ENCODE measurements at regions not wholly inside any gene's neighbourhood (a gene's known extent, or its start where the extent isn't known, plus 50 kb on each side); places are given as distances from the start of the nearest gene placed in this dataset.
"Not testable (repeated sequence)": the region's sequence is repeated elsewhere in the genome, so short reads cannot be mapped to it uniquely, and the experiment has no call there.

DNA sequence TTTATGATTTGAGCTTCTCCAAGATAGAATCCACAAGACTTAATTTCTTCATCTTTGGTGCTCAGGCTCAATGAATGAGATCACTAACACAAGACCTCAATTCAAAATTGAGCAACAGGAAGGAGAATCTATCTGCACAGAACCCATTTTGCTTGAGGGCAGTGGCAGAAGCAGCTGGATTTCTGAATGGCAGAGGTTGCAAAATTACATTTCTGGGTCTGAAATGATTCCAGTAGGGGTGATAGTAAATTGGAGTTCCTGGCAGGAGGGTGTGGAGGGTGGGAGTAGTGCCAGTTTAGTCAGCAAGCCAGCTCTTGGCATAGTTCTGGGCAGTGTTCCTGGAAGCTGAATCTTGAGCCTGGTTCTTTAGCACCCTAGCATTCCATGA lies 281.1 kb downstream of the SLC7A11 start:
- H3K4me1 ChIP-seq (ENCODE audit: control insufficient read depth, insufficient read depth, low read length), result no peaks in the 10 kb centered on the region
- no peaks in the 10 kb centered on the region for H3K27me3 ChIP-seq (ENCODE audit: control insufficient read depth, insufficient read depth, low read length)
- H3K4me3 ChIP-seq (ENCODE audit: low read length), result no peak overlapping the region
- H3K9me3 ChIP-seq (ENCODE audit: control insufficient read depth, low read length), result no peaks in the 10 kb centered on the region
- H3K9ac ChIP-seq (ENCODE audit: low read length), result no peak overlapping the region
- no peaks in the 10 kb centered on the region for H3K36me3 ChIP-seq (ENCODE audit: control insufficient read depth, insufficient read depth, low read length)

DNA sequence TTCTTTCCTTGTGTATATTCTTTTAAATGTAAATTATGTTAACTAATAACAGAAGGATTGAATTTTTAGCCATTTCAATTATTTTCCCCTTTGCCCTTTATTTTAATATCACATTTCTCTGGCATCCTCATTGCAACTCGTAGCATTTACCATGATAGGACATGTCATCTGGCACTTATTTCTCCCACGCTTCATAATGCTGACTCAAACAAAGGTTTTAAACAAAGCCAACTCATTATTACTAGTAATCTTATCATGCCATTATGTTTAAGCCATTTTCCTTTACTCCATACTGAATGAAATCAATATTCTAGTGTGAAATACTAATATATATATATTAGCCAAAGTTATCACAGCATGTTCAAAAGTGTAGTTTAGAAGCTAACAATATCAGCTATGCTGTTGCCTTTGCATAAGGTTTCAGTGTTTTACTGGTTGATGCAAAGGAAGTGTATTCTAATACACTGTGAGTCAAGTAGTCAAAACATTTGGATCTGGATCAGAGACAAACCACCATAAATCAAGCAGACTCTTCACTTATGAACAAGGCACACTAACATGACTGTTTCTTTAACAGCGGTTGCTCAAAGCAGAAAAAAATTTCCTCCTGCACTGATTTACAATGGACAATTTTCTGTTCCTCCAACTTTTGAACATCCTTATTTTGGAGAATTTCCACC lies 281.6 kb downstream of the SLC7A11 start:
- no peaks in the 10 kb centered on the region for H3K9me3 ChIP-seq (ENCODE audit: control insufficient read depth, low read length)
- no peaks in the 10 kb centered on the region for H3K27me3 ChIP-seq (ENCODE audit: control insufficient read depth, insufficient read depth, low read length)
- no peaks in the 10 kb centered on the region for H3K36me3 ChIP-seq (ENCODE audit: control insufficient read depth, insufficient read depth, low read length)
- no peak overlapping the region for H3K9ac ChIP-seq (ENCODE audit: low read length)
- H3K4me1 ChIP-seq (ENCODE audit: control insufficient read depth, insufficient read depth, low read length), result no peaks in the 10 kb centered on the region
- H3K4me3 ChIP-seq (ENCODE audit: low read length), result no peak overlapping the region

DNA sequence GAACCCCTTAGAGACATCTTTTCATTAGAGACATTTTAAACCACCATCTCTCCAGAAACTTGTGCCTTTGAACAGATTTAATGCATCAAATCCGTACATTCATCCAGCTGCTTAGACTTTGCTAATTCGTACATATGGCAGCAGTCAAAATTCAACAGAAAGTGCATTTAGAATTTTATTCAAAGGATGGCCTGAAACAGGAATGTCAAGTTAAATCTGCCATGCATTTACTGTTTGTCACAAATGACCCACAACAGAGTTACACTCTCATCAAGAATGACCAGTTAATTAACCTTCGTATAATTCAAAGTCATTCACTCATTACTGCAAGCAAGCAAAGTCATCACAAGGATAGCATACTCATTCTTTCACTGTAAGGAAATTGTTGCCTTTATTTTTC lies 284.3 kb downstream of the SLC7A11 start:
- Histone ChIP-seq H3K36me3 (ENCODE audit: control insufficient read depth, insufficient read depth, low read length) (no peaks in the 10 kb centered on the region), H3K4me1 (ENCODE audit: control insufficient read depth, insufficient read depth, low read length) (no peaks in the 10 kb centered on the region), H3K27me3 (ENCODE audit: control insufficient read depth, insufficient read depth, low read length) (no peaks in the 10 kb centered on the region), H3K9ac (ENCODE audit: low read length) (no peak overlapping the region), H3K4me3 (ENCODE audit: low read length) (no peak overlapping the region), H3K9me3 (ENCODE audit: control insufficient read depth, low read length) (no peaks in the 10 kb centered on the region)

DNA sequence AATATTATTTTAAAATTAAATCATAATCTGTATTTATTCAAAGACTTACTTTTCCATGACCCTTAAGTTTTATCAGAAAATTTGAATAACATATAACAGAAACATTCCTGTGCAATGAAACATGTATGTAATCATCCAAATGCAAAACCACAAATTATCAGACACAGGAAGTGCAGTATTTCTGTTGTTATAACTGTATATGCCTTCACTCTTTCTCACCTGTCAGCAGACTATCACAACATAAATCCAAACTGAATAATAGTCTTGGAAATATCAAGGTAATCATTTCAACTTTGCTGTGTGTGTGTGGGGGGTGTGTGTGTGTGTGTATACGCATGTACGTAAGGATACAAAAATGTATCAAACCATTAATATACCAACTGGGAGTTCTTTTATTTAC lies 285.9 kb downstream of the SLC7A11 start:
- Histone ChIP-seq H3K9me3 (ENCODE audit: control insufficient read depth, low read length) (no peaks in the 10 kb centered on the region), H3K4me1 (ENCODE audit: control insufficient read depth, insufficient read depth, low read length) (no peaks in the 10 kb centered on the region), H3K4me3 (ENCODE audit: low read length) (no peak overlapping the region), H3K9ac (ENCODE audit: low read length) (no peak overlapping the region), H3K27me3 (ENCODE audit: control insufficient read depth, insufficient read depth, low read length) (no peaks in the 10 kb centered on the region), H3K36me3 (ENCODE audit: control insufficient read depth, insufficient read depth, low read length) (no peaks in the 10 kb centered on the region)

DNA sequence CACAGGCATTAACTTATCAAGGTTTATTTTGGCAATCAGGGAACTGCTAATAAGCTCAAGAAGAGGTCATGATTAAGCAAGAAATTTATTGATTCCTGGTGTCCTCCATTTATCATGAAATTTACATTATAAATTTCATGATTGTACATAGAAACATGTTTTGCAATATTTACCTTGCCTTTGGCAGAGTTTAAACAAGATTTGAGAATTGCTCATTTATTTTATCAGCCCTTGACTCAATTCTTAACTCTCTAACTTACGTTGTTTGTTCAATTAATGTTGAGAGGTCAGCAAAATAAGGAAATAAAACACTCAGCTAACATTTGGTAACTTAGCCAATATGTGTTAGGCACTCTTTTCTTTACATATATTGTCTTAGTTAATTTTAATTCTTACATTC lies 286.6 kb downstream of the SLC7A11 start:
- no peaks in the 10 kb centered on the region for H3K27me3 ChIP-seq (ENCODE audit: control insufficient read depth, insufficient read depth, low read length)
- no peaks in the 10 kb centered on the region for H3K4me1 ChIP-seq (ENCODE audit: control insufficient read depth, insufficient read depth, low read length)
- H3K9me3 ChIP-seq (ENCODE audit: control insufficient read depth, low read length), result no peaks in the 10 kb centered on the region
- H3K9ac ChIP-seq (ENCODE audit: low read length), result no peak overlapping the region
- H3K4me3 ChIP-seq (ENCODE audit: low read length), result no peak overlapping the region
- H3K36me3 ChIP-seq (ENCODE audit: control insufficient read depth, insufficient read depth, low read length), result no peaks in the 10 kb centered on the region

DNA sequence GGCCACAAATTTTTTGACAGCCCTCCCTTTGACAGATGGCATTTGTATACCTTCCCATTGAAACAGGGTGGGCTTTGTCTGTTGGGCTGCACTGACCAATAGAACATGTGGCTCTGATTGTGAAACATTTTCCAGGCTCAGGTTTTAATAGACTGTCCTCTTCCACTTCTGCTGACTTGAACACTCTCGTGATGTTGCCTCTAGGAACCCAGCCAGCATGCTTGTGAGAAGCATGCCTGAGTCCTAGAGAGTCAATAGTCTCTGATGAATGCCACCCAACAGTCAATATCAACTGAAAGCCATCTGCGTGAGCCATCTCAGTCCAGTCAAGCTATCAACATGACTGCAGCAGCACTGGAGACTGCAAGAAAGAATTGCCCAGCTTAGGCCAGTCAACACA lies 290.0 kb downstream of the SLC7A11 start:
- Histone ChIP-seq H3K27me3 (ENCODE audit: control insufficient read depth, insufficient read depth, low read length) (no peaks in the 10 kb centered on the region), H3K4me3 (ENCODE audit: low read length) (no peak overlapping the region), H3K9ac (ENCODE audit: low read length) (no peak overlapping the region)

DNA sequence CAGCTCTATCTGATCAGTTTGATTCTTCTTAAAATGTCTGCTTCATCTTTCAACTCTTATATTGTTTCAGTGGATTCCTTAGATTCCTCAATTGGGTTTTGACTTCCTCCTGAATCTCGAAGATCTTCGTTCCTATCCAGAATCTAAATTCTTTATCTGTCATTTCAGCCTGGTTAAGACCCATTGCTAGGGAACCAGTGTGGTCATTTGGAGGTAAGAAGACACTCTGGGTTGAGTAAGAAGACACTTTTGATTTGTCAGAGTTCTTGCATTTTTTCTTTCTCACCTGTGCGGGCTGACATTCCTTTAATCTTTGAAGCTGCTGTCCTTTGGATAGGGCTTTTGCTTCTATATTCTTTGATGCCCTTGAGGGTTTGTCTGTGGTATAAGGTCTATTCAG lies 291.9 kb downstream of the SLC7A11 start:
- Histone ChIP-seq H3K4me1 (ENCODE audit: control insufficient read depth, insufficient read depth, low read length) (no peaks in the 10 kb centered on the region), H3K36me3 (ENCODE audit: control insufficient read depth, insufficient read depth, low read length) (no peaks in the 10 kb centered on the region), H3K4me3 (ENCODE audit: low read length) (no peak overlapping the region), H3K27me3 (ENCODE audit: control insufficient read depth, insufficient read depth, low read length) (no peaks in the 10 kb centered on the region), H3K9me3 (ENCODE audit: control insufficient read depth, low read length) (no peaks in the 10 kb centered on the region), H3K9ac (ENCODE audit: low read length) (no peak overlapping the region)

More for the DNA sequence above, 290.0 kb downstream of the SLC7A11 start:
- H3K36me3 ChIP-seq (ENCODE audit: control insufficient read depth, insufficient read depth, low read length), result no peaks in the 10 kb centered on the region
- H3K4me1 ChIP-seq (ENCODE audit: control insufficient read depth, insufficient read depth, low read length), result no peaks in the 10 kb centered on the region
- no peaks in the 10 kb centered on the region for H3K9me3 ChIP-seq (ENCODE audit: control insufficient read depth, low read length)

DNA sequence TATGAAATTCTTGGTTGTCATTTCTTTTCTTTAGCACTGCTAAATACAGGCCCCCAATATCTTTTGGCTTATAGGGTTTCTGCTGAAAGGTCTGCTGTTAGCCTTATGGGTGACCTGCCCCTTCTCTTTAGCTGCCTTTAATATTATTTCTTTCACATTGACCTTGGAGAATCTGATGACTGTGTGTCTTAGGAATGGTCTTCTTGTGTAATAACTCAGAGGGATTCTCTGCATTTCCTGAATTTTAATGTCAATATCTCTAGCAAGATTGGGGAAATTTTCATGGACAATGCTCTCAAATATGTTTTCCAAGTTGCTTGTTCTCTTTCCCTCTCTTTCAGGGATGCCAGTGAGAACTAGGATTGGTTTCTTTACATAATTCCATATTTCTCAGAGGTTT lies 292.4 kb downstream of the SLC7A11 start:
- Histone ChIP-seq H3K9ac (ENCODE audit: low read length) (no peak overlapping the region), H3K27me3 (ENCODE audit: control insufficient read depth, insufficient read depth, low read length) (no peaks in the 10 kb centered on the region), H3K36me3 (ENCODE audit: control insufficient read depth, insufficient read depth, low read length) (no peaks in the 10 kb centered on the region), H3K4me1 (ENCODE audit: control insufficient read depth, insufficient read depth, low read length) (no peaks in the 10 kb centered on the region), H3K9me3 (ENCODE audit: control insufficient read depth, low read length) (no peaks in the 10 kb centered on the region), H3K4me3 (ENCODE audit: low read length) (no peak overlapping the region)

DNA sequence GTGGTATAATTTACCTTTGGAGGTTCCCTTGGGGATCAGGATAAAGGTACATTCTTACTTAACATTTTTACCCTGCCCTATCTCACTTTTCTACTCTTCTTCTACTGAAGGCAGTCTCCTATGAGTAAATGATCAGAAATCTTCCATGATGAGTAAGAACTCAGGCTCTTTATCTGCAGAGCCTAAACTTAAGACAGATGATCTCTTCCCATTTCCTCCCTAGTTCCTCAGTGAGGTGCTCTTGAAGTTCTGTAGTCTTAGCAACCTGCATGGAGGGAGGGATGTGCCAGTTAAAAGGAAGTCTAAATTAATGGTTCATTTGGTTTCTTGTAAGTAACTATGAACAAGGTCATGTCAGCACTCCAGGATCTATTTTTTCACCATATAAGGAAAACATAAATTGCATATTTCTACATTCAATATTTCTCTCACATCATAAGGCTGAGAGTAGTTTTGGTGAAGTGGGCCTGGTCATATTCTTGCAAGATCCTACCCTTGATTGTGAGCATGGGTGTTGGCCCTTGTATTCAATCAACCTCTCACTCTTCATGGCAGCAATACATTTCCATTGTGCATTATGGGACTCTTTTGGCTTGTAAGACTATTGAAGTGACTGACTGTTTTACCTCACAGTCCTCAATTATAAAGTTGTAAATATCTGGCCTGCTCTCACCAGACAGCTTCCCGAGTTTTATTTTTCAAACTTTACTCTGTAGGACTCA lies 295.5 kb downstream of the SLC7A11 start:
- H3K9me3 ChIP-seq (ENCODE audit: control insufficient read depth, low read length), result no peaks in the 10 kb centered on the region
- H3K27me3 ChIP-seq (ENCODE audit: control insufficient read depth, insufficient read depth, low read length), result no peaks in the 10 kb centered on the region
- no peaks in the 10 kb centered on the region for H3K36me3 ChIP-seq (ENCODE audit: control insufficient read depth, insufficient read depth, low read length)
- H3K9ac ChIP-seq (ENCODE audit: low read length), result no peak overlapping the region
- no peak overlapping the region for H3K4me3 ChIP-seq (ENCODE audit: low read length)
- H3K4me1 ChIP-seq (ENCODE audit: control insufficient read depth, insufficient read depth, low read length), result no peaks in the 10 kb centered on the region

DNA sequence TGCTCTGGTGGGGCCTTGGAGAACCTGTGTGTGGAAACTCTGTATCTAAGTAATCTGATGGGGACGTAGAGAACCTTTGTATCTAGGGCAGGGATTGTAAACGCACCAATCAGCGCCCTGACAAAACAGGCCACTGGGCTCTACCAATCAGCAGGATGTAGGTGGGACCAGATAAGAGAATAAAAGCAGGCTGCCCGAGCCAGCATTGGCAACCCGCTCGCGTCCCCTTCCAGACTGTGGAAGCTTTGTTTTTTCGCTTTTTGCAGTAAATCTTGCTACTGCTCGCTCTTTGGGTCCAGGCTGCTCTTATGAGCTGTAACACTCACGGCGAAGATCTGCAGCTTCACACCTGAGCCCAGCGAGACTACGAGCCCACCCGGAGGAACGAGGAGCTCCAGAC lies 299.3 kb downstream of the SLC7A11 start:
- not testable (repeated sequence) for H3K4me3 ChIP-seq (ENCODE audit: low read length); H3K36me3 ChIP-seq (ENCODE audit: control insufficient read depth, insufficient read depth, low read length); H3K4me1 ChIP-seq (ENCODE audit: control insufficient read depth, insufficient read depth, low read length); H3K27me3 ChIP-seq (ENCODE audit: control insufficient read depth, insufficient read depth, low read length); H3K9me3 ChIP-seq (ENCODE audit: control insufficient read depth, low read length); H3K9ac ChIP-seq (ENCODE audit: low read length)

DNA sequence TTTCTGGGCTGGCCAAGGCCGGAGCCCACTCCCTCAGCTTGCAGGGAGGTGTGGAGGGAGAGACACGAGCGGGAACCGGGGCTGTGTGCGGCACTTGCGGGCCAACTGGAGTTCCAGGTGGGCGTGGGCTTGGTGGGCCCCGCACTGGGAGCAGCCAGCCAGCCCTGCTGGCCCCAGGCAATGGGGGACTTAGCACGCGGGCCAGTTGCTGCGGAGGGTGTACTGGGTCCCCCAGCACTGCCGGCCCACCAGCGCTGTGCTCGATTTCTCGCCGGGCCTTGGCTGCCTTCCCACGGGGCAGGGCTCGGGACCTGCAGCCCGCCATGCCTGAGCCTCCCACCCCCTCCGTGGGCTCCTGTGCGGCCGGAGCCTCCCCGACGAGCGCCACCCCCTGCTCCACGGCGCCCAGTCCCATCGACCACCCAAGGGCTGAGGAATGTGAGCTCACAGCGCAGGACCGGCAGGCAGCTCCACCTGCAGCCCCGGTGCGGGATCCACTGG lies 300.1 kb downstream of the SLC7A11 start:
- H3K27me3 ChIP-seq (ENCODE audit: control insufficient read depth, insufficient read depth, low read length); H3K9ac ChIP-seq (ENCODE audit: low read length); H3K9me3 ChIP-seq (ENCODE audit: control insufficient read depth, low read length); H3K36me3 ChIP-seq (ENCODE audit: control insufficient read depth, insufficient read depth, low read length); H3K4me3 ChIP-seq (ENCODE audit: low read length); H3K4me1 ChIP-seq (ENCODE audit: control insufficient read depth, insufficient read depth, low read length): not testable (repeated sequence)

DNA sequence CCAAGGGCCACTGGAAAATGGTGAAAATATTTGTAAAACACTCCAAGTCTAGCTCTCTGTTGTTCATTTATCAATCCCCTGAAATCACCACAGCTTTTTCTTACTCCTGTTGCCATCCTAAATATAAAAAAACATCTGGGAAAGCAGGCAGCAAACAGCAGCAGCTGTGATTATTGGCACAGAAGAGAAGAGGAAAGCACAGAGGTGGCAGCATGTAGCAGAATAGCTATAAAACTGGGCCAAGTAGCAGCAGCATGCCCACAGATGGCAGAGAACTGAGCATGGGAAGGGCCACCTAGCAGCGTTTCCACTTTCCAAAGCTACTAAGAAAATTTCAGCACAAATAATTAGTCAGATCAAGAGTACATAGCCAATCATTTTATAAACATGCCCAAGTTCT lies 307.2 kb downstream of the SLC7A11 start:
- H3K36me3 ChIP-seq (ENCODE audit: control insufficient read depth, insufficient read depth, low read length), result no peaks in the 10 kb centered on the region
- H3K4me1 ChIP-seq (ENCODE audit: control insufficient read depth, insufficient read depth, low read length), result no peaks in the 10 kb centered on the region
- H3K9me3 ChIP-seq (ENCODE audit: control insufficient read depth, low read length), result no peaks in the 10 kb centered on the region
- no peak overlapping the region for H3K4me3 ChIP-seq (ENCODE audit: low read length)
- no peak overlapping the region for H3K9ac ChIP-seq (ENCODE audit: low read length)
- H3K27me3 ChIP-seq (ENCODE audit: control insufficient read depth, insufficient read depth, low read length), result no peaks in the 10 kb centered on the region
